ENCODE measurements at regions not wholly inside any gene's neighbourhood (a gene's known extent, or its start where the extent isn't known, plus 50 kb on each side); places are given as distances from the start of the nearest gene placed in this dataset.

- no peak for DNase-seq (ENCODE audit: low read depth)
These were observed 181.7 kb upstream of the DPH6 start for GRCh38 chr15:35727627-35728026.

GRCh38 chr15:35728219-35728940 lies 182.4 kb upstream of the DPH6 start:
- DNase-seq (ENCODE audit: low read depth) = no peak

DNA sequence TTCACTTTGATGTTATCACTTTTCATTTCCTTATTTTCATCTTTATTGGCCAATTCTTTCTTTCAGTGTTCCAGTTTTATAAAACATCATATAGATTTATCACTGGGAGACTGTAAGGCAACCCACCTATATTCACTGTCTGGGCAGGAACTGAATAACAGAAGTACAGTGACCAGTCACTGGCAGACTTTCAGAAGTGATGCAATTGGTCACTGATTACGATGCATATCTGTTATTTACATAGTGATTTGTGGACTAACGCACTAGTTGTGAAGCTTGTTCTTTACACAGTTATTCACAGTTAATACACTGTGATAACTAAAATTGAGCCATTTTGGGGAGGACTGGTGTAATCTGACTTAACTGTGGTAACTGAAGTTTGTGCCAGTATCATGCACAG lies 190.2 kb upstream of the DPH6 start:
- no peak for DNase-seq (ENCODE audit: low read depth)

DNA sequence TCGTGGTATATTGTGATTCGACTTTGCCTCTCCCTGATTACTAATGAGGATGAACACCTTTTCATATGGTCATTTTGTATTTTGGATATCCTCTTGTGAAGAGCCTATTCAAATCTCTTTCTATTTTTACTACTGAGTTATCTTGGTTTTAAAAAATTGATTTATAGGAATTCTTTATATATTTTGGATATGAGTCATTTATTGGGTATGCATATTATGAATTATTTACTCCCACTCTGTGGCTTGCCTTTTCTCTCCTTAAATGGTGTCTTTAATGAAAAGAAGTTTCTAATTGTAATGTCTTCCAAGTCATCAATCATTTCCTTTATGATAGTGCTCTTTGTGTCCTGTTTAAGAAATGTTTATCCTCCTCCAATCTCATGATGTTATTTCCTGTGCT lies 191.5 kb upstream of the DPH6 start:
- no peak for DNase-seq (ENCODE audit: low read depth)

DNA sequence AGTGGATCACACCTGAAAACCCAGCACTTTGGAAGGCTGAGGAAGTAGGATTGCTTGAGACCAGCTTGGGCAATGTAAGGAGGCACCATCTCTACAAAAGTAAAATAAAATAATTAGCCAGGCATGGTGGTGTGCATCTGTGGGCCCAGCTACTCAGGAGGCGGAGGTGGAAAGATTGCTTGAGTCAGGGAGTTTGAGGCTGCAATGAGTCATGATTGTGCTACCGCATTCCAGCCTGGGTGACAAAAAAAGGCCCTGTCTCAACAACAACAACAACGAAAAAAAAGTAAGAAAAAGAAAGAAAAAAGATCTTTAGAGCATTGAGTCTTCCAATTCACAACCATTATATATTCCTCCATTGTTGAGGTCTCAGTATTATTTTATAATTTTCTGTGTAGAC lies 192.4 kb upstream of the DPH6 start:
- no peak for DNase-seq (ENCODE audit: low read depth)

DNA sequence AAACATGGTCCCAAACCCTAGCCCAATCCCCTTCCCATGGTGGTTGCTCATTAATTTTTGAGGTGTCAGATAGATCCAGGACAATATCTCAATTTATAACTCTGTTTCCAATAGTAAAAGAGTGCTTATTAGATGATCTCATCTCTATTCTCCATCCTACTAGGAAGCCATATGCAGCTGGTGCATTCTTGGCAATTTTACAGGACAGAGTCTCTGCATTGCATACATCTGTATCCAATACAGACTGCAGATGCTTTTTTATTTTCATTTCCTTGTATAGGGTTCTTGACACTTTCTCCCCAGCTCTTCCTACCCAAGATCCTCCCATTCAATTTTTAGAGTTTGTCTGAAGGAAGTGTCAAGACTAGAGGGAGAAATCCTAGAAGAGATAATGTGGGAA lies 194.8 kb upstream of the DPH6 start:
- DNase-seq (ENCODE audit: low read depth) = no peak

GRCh38 chr15:35741395-35741794 lies 195.4 kb upstream of the DPH6 start:
- DNase-seq (ENCODE audit: low read depth) = no peak

- DNase-seq (ENCODE audit: low read depth) = no peak
These were observed 195.9 kb upstream of the DPH6 start for GRCh38 chr15:35741881-35742280.

DNA sequence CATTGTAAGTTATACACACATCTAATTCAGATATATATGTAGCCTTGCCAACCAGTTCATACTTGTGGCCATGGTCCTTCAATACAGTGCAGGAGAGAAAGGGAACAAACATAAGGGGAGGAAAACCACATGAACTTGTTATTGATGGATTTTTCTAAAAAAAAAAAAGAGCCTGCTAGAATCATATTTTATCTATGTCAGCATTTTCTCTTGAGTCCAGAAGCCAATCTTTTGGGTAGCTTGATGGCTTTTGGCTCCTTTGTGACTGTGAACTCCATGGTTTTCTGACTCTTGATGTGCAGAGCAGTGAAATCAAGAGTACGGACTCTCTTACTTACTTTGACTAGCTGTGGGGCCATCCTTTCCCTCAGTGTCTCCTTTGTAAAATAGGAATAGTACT lies 197.4 kb upstream of the DPH6 start:
- no peak for DNase-seq (ENCODE audit: low read depth)

- DNase-seq (ENCODE audit: low read depth) = no peak
These were observed 200.2 kb upstream of the DPH6 start for GRCh38 chr15:35746121-35746520.

- no peak for DNase-seq (ENCODE audit: low read depth)
These were observed 202.1 kb upstream of the DPH6 start for GRCh38 chr15:35748105-35748504.

- DNase-seq (ENCODE audit: low read depth) = no peak
These were observed 204.1 kb upstream of the DPH6 start for GRCh38 chr15:35750051-35750450.

GRCh38 chr15:35751413-35752133 lies 205.6 kb upstream of the DPH6 start:
- DNase-seq (ENCODE audit: low read depth) = peak; percentile 12

GRCh38 chr15:35752134-35752466 lies 206.1 kb upstream of the DPH6 start:
- no peak for DNase-seq (ENCODE audit: low read depth)

- DNase-seq (ENCODE audit: low read depth) = no peak
These were observed 207.5 kb upstream of the DPH6 start for GRCh38 chr15:35753486-35753885.

GRCh38 chr15:35755237-35755802 lies 209.4 kb upstream of the DPH6 start:
- no peak for DNase-seq (ENCODE audit: low read depth)

- no peak for DNase-seq (ENCODE audit: low read depth)
These were observed 210.7 kb upstream of the DPH6 start for GRCh38 chr15:35756623-35757022.

- no peak for DNase-seq (ENCODE audit: low read depth)
These were observed 211.4 kb upstream of the DPH6 start for GRCh38 chr15:35757361-35757760.

DNA sequence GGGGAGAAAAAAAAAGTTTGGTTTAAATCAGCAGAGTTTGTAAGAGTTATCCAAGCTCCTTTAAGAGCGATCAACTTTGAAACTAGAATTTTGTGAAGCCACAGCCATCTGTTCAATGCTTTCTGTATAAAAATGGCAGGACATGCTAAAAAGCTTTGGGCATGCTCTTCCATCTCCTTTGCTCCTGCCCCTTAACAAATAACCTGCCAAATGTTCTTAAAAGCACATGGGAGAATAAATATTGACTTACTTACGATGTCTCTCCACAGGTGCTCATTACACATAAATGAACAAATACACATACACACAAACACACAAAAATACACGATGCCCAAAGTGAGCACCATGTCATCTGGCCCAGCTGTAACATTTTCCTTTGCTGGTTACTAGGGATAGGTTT lies 211.8 kb upstream of the DPH6 start:
- DNase-seq (ENCODE audit: low read depth) = no peak

- no peak for DNase-seq (ENCODE audit: low read depth)
These were observed 218.9 kb upstream of the DPH6 start for GRCh38 chr15:35764661-35765519.

DNA sequence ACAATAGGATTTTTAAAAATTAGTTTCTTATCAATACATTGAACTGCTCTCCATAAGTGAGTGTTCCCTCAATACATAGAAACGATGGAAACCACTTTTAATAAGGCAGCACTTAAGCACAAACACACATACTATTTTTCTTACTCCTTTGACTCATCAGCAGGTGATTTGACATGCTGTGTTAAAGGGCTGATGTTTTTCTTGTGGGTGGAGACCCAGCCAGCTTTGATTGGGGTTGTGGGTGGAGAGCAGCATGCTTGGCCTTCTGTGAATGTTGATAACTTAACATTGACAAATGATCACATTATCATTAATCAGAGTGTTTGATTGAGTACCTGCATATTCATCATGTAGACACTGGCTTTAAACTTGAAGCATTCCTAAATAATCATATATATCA lies 223.0 kb upstream of the DPH6 start:
- DNase-seq (ENCODE audit: low read depth) = no peak

DNA sequence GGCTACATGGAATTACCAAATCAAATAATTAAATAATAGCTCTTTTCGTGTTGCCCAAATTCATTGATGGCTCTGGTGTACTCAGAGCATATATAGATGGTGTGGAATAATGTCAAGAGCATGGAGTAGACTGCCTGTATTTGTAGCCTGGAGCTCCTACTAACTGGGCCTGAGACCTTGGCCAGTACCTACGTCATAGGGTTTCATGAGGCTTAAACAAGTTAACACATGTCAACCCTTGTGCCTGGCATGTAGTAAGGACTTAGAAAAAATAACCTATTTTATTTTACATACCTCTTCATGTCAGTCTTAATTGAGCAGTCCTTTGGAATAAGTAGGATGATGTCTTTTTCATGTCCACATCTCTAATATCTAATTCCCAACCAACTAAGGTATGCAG lies 223.7 kb upstream of the DPH6 start:
- no peak for DNase-seq (ENCODE audit: low read depth)
